ENCODE measurements at regions not wholly inside any gene's neighbourhood (a gene's known extent, or its start where the extent isn't known, plus 50 kb on each side); places are given as distances from the start of the nearest gene placed in this dataset.

DNA sequence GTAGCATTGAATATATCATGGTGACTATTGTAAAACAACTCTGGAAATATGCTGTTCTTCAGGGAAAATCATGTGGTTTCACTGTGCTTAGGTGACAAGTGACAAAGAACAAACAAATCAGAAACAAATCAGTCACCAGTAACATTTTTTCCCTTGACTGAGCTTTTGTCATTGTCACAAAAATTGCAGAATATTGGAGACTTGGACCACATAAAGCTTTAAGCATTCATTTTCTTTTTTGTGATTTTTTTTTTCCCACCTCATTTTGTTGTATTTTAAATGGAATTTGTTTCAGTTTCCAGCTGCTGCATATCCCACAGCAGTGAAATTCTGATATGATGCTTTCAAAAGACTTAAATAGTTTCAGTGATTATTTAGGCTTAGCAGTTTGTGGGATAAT lies 1088.4 kb downstream of the OTOL1 start:
- no peak for TF ChIP-seq CTCF (IDR thresholded peaks at IDR 0.05)
- TF ChIP-seq POLR2AphosphoS5 (IDR thresholded peaks at IDR 0.05) = no peak
- TF ChIP-seq EP300 (IDR thresholded peaks at IDR 0.05) = no peak
- TF ChIP-seq POLR2A (IDR thresholded peaks at IDR 0.05) = no peak

All from upper lobe of left lung (tissue), 4 donors.